Stomach (tissue), 4 donors: ENCODE measurements at regions not wholly inside any gene's neighbourhood (a gene's known extent, or its start where the extent isn't known, plus 50 kb on each side); places are given as distances from the start of the nearest gene placed in this dataset.

ENCODE experiments used
- EP300 ChIP-seq: sonication (generic); formaldehyde crosslinking; IDR thresholded peaks from one replicate; pipeline ENCODE4 v1.6.1; 2017; ENCODE audit warnings: antibody characterized with exemption
- POLR2AphosphoS5 ChIP-seq, 3 donors: sonication (generic); formaldehyde crosslinking; IDR thresholded peaks; one replicate each; pipeline ENCODE4 v1.6.1; 2016; ENCODE audit warnings: antibody characterized with exemption in 3 of 3
- TF ChIP-seq, protein P1 (sequence below), 7 experiments: fragments of 450-650 bp in 4 of 7; fragments of 200-600 bp in 3 of 7; sonication (generic) in 3 of 7; IDR thresholded peaks; one replicate each; pipeline ENCODE4 v1.5.1; 2016 to 2019; ENCODE audit warnings: antibody characterized with exemption in 7 of 7, control low read depth in 2 of 7, mild to moderate bottlenecking in 1 of 7

DNA sequence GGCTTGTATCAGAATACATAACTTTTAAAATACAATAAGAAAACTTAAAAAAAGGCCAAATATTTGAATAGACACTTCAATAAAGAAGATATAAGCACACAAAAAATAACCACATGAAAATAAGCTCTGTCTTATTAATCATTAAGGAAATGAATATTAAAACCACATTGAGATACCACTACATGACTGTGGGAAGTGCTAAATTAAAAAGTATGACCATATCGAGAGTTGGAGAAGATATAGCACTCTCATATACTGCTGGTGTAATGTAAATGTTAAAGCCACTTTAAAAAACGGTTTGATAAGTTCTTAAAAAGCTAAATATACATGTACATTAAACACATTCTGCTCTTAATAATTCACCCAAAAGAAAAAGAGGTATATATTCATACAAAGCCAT is 104.6 kb upstream of the TRIB2 start:
- TF ChIP-seq, protein P1, sequence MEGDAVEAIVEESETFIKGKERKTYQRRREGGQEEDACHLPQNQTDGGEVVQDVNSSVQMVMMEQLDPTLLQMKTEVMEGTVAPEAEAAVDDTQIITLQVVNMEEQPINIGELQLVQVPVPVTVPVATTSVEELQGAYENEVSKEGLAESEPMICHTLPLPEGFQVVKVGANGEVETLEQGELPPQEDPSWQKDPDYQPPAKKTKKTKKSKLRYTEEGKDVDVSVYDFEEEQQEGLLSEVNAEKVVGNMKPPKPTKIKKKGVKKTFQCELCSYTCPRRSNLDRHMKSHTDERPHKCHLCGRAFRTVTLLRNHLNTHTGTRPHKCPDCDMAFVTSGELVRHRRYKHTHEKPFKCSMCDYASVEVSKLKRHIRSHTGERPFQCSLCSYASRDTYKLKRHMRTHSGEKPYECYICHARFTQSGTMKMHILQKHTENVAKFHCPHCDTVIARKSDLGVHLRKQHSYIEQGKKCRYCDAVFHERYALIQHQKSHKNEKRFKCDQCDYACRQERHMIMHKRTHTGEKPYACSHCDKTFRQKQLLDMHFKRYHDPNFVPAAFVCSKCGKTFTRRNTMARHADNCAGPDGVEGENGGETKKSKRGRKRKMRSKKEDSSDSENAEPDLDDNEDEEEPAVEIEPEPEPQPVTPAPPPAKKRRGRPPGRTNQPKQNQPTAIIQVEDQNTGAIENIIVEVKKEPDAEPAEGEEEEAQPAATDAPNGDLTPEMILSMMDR (IDR thresholded peaks at IDR 0.05) = no peak
- TF ChIP-seq POLR2AphosphoS5 (IDR thresholded peaks at IDR 0.05) (no peak), EP300 (no peak)
